ENCODE measurements at regions not wholly inside any gene's neighbourhood (a gene's known extent, or its start where the extent isn't known, plus 50 kb on each side); places are given as distances from the start of the nearest gene placed in this dataset.

GRCh38 chr7:91798425-91798824 lies 82.1 kb downstream of the MTERF1 start:
- no peak for TF ChIP-seq CTCF (IDR thresholded peaks at IDR 0.05; ENCODE audit: low read depth, low read length, poor library complexity, severe bottlenecking)
- no peak for TF ChIP-seq EZH2phosphoT487 (IDR thresholded peaks at IDR 0.05; ENCODE audit: borderline replicate concordance, low read length)
- H3K4me1 ChIP-seq (ENCODE audit: control insufficient read depth, low read length), result no peaks in the 10 kb centered on the region
- no peaks in the 10 kb centered on the region for H3K36me3 ChIP-seq (ENCODE audit: control insufficient read depth, low read length)
- H3K27ac ChIP-seq (ENCODE audit: low read depth, low read length), result no peak overlapping the region
- no peaks in the 10 kb centered on the region for H3K9me2 ChIP-seq (replicated peaks; ENCODE audit: control insufficient read depth, low read length)
- no peaks in the 10 kb centered on the region for H3K79me2 ChIP-seq (ENCODE audit: control insufficient read depth, low read length)
- no peak overlapping the region for H3K4me3 ChIP-seq (ENCODE audit: low read length)
- no peaks in the 10 kb centered on the region for H4K20me1 ChIP-seq (ENCODE audit: control insufficient read depth, insufficient read depth, low read depth, low read length)
- peaks cover 4% of the 10 kb centered on the region; the same call in 1 of the 2 replicates for H3K27me3 ChIP-seq (ENCODE audit: control insufficient read depth, low read length)
- no peak overlapping the region for H3K4me2 ChIP-seq (ENCODE audit: low read length)
- H3K9me3 ChIP-seq (ENCODE audit: control insufficient read depth, insufficient read depth, low read length), result no peaks in the 10 kb centered on the region
- no peaks in the 10 kb centered on the region for H3F3A ChIP-seq (ENCODE audit: control insufficient read depth, insufficient read depth)

GRCh38 chr7:91800389-91800788 lies 80.1 kb downstream of the MTERF1 start:
- TF ChIP-seq EZH2phosphoT487 (IDR thresholded peaks at IDR 0.05; ENCODE audit: borderline replicate concordance, low read length), result no peak
- TF ChIP-seq CTCF (IDR thresholded peaks at IDR 0.05; ENCODE audit: low read depth, low read length, poor library complexity, severe bottlenecking), result no peak
- H4K20me1 ChIP-seq (ENCODE audit: control insufficient read depth, insufficient read depth, low read depth, low read length), result no peaks in the 10 kb centered on the region
- no peak overlapping the region for H3K4me3 ChIP-seq (ENCODE audit: low read length)
- H3K27ac ChIP-seq (ENCODE audit: low read depth, low read length), result no peak overlapping the region
- no peaks in the 10 kb centered on the region for H3K9me2 ChIP-seq (replicated peaks; ENCODE audit: control insufficient read depth, low read length)
- no peaks in the 10 kb centered on the region for H3K9me3 ChIP-seq (ENCODE audit: control insufficient read depth, insufficient read depth, low read length)
- peaks cover 4% of the 10 kb centered on the region; the same call in 1 of the 2 replicates for H3K27me3 ChIP-seq (ENCODE audit: control insufficient read depth, low read length)
- no peaks in the 10 kb centered on the region for H3F3A ChIP-seq (ENCODE audit: control insufficient read depth, insufficient read depth)
- H3K4me1 ChIP-seq (ENCODE audit: control insufficient read depth, low read length), result no peaks in the 10 kb centered on the region
- H3K36me3 ChIP-seq (ENCODE audit: control insufficient read depth, low read length), result no peaks in the 10 kb centered on the region
- no peaks in the 10 kb centered on the region for H3K79me2 ChIP-seq (ENCODE audit: control insufficient read depth, low read length)
- H3K4me2 ChIP-seq (ENCODE audit: low read length), result no peak overlapping the region

GRCh38 chr7:91801331-91801983 lies 79.0 kb downstream of the MTERF1 start:
- TF ChIP-seq EZH2phosphoT487 (IDR thresholded peaks at IDR 0.05; ENCODE audit: borderline replicate concordance, low read length) (no peak), CTCF (IDR thresholded peaks at IDR 0.05; ENCODE audit: low read depth, low read length, poor library complexity, severe bottlenecking) (no peak)

More at GRCh38 chr7:91801331-91801983, 79.0 kb downstream of the MTERF1 start:
- H3K79me2 ChIP-seq (ENCODE audit: control insufficient read depth, low read length), result no peaks in the 10 kb centered on the region
- no peak overlapping the region for H3K4me2 ChIP-seq (ENCODE audit: low read length)
- H3K27ac ChIP-seq (ENCODE audit: low read depth, low read length), result no peak overlapping the region
- no peaks in the 10 kb centered on the region for H4K20me1 ChIP-seq (ENCODE audit: control insufficient read depth, insufficient read depth, low read depth, low read length)
- no peaks in the 10 kb centered on the region for H3K9me3 ChIP-seq (ENCODE audit: control insufficient read depth, insufficient read depth, low read length)
- no peaks in the 10 kb centered on the region for H3F3A ChIP-seq (ENCODE audit: control insufficient read depth, insufficient read depth)
- no peak overlapping the region for H3K4me3 ChIP-seq (ENCODE audit: low read length)
- H3K27me3 ChIP-seq (ENCODE audit: control insufficient read depth, low read length), result peaks cover 4% of the 10 kb centered on the region; the same call in 1 of the 2 replicates
- H3K4me1 ChIP-seq (ENCODE audit: control insufficient read depth, low read length), result no peaks in the 10 kb centered on the region
- no peaks in the 10 kb centered on the region for H3K36me3 ChIP-seq (ENCODE audit: control insufficient read depth, low read length)
- no peaks in the 10 kb centered on the region for H3K9me2 ChIP-seq (replicated peaks; ENCODE audit: control insufficient read depth, low read length)

Measured in DOHH2 (cell line).